ENCODE measurements at regions not wholly inside any gene's neighbourhood (a gene's known extent, or its start where the extent isn't known, plus 50 kb on each side); places are given as distances from the start of the nearest gene placed in this dataset.

DNA sequence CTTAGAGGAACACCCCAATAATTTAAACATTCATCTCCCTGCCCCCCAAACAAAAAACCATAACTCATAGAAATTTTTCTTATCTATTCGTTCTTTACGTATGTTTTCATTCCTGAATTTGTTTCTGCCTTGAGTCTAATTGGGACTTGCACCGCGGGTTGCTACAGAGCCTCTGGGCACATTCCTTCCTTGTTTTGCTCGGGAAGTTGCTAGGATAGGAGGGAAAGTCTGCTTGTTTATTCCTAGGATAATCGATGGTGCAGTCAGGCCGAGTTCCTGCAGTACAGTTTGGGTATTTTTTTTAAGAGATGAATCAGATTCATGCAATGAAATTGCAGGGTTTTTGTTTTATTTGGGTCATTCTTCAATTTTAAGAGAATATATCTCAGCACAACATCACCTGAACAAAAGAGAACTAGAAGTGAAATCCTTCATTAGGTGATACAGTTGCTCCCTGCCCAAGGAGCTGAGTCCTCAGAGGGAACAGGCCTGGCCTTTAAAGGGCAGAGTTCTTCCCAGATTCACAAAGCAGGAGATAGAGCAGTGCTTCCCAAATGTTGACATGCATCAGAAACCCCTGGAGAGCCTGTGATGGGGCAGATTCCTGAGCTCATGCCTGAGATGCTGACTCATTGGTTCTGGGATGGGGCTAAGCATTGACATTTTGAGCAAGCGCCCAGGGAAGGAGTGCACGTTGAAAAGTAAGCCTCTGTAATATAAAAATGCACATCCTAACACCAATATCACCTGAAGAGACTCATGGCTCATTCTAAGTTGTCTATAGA, 114.9 kb upstream of the FAM9B start:
- no peak for DNase-seq

DNA sequence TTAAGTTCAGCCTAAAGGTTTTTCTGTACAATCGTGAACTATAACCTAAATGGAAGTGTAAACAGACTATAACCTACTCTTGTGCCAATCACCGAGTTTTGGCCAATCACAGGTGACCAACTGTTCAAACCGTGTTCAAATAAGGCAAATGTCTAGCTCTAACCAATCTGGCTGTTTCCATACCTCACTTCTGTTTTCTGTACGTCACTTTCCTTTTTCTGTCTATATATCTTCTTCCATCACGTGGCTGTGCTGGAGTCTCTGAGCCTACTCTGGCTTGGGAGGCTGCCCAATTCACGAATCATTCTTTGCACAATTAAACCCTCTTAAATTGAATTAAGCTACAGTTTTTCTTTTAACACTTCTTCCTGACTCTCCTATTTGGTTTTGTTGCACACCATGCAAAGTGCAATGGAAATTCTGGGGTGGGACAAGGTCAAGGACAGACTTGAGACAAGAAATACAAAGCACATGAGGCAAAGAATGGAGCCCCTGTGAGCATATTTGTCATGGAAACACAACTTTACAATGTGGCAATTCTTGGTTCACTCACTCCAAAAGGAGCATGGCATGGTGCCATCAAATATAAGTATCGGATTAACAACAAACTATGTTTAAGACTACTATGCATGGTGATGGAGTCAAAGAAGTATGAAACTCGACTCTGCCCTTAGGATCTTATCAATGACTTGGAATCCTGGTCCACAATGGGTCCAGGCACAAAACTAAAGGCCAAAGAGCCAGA, 115.7 kb upstream of the FAM9B start:
- DNase-seq = no peak

DNA sequence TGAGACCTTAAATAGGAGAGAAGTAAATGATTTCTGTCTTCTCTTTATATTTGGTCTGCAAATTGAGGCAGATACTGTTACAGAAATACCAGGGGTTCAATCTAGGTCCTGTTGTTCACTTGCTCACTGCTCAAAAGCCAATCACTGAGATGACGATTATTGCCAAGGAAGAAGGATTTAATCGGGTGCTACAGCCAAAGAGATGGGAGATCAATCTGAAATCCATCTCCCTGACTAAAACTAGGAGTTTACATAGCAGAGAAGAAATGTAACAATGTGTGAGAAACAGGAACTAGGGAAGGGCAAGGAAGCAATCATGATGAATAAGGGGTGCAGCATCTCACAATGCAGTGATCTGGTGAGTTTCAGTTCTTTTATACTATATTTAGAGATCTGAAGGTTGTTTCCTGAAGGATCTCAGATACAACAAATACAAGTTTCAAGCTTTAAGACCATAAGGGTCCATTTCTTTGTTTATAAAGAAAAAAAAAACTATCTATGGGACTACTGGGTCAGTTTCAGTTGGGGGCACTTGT, 117.9 kb upstream of the FAM9B start:
- no peak for DNase-seq

DNA sequence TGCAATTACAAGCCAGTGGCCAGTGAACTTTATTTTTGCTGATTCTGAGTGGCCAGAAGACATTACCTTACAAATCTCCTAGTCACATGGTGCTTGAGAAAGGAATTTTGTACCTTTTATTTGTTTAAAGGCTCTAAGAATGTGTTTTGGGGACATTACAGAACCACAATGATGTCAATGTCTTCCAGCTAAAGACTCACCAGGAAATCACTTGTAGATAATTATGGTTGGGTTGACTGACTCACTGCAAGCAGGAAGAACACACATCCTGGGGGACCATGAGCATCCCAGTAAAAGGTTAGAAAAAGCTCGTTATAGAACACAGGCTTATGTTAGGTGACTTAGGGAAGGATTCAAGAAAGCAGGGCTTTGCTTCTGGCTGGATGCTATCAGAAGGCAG, 119.4 kb upstream of the FAM9B start:
- no peak for DNase-seq

DNA sequence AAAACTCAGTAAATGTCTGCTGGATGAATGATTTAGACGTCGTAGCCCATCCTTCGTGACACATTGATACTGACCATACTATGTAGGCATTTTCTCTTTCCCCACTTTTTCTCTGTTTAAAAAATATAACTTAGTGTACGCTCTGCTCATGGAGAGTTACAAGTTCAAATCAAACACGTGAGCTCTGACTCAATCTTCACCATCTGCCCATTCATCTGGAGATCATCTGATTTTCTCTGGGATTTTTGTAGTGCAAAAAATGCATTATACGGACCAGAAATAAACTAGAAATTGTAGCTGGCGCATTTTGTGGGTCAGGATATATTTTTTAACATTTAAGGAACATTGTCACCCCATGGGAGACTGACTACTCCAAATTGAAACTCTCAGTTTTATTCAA, 124.7 kb upstream of the FAM9B start:
- DNase-seq = no peak

DNA sequence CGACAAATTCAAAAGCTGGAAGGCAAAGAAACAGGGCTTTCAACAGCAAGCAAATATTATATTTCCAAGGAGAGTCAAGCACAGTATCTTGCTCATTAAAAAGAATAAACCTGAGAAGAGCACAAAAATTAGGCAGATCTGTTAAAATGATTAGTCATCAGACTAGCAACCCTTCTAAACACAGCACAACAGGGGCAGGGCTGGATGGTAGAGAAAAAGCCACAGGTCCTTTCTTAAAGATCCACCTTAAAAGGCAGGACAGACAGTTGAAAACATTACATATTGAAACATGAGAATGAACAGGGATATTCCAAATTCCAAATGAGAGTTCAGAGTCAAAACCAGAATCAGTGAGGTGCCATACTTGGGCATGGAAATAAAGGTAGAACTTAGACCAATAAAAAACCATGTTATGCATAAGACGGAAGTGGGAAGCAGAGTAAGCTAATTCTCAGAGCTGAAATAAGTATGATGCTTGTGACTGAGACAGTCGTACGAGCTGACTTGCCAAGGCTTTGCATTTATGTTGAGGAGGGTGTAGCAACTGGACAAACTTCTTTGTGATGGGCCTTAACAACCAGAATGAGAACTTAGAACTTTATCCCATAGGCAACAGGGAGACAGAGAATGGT, 126.9 kb upstream of the FAM9B start:
- DNase-seq = no peak

DNA sequence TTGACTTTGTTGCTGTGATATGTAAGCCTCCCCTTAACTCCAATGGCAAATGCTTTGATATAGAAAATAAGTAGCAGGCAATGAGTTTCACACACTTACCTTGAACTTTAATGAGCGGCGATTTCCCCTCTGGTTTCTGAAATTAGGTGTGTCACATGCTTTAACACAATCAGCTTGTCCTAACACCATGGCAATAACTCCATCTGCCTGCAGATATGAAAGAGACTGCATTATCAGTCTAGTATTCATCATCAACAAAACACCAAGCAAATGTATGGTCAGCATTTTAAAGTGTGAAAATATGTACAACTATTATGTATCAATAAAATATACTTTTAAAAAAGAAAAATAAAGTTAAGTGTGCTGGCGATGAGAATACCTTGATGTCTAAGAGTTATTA, 128.8 kb upstream of the FAM9B start:
- DNase-seq = no peak

DNA sequence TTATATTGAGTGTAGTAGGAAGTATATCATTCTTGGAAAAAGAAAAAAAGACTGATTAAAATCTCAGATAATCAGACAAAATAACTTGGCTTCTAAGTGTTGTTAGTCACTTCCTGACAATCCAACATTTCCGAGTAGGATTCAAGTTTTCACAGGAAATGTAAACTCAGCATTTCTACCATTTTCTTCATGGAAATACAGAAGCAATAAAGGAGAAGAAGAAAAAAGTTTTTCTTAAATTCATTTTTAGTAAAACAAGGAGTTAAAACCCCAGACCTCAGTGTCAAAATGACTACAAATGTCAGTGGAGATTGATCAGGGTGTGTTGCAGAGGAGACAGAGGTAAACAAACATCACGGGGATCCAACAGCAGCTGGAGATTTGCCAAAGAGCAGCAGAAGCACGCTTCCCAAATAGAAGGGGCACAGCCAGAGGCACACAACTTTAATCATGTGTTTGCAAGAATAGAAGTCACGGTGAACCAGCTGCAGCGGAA, 129.3 kb upstream of the FAM9B start:
- DNase-seq = no peak

DNA sequence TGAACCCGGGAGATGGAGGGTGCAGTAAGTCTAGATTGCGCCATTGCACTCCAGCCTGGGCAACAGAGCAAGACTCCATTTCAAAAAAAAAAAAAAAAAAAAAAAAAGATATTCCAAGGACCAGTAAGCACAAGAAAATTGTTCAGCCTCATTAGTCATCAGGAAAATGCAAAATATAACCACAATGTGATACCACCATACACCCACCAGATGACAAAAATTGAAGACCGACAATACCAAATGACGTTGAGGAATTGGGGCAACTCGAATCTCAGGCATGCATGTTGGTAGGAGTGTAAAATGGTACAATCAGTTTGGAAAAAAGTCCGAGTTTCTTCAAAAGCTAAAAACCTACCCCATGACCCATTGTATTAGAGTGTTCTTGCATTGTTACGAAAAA, 130.2 kb upstream of the FAM9B start:
- DNase-seq = no peak

DNA sequence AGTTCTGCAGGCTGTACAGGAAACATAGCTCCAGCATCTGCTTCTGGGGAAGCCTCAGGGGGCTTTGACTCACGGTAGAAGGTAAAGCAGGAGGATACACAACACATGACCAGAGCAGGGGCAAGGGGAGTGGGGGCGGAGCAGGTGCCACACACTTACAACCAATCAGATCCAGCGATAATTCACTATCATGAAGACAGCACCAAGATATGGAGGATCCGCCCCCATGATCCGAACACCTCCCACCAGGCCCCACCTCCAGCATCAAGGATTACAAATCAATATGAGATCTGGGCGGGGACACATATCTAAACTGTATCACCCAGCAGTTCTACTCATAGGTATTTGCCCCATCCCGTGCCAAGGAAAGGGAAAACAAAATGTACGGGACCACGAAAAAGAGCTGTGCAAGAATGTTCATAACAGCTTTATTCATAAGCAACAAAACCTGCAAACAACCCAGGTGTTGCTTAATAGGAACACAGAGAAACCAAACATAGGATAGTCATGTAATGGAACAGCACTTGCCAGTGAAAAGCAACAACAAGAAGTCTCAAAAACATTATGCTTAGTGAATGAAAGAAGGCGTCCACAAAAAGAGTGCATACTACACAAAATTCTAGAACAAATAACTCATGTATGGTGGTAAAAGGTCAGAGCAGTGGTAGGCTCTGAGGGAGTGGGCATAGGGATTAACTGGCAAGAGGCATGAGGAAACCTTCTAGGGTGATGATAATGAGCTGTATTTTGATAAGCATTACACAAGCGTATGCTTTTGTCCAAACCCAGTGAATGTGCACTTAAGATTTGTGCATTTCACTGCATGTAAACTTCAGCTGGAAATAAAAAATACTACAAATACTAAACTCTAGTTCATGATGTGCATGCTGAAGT, 130.9 kb upstream of the FAM9B start:
- no peak for DNase-seq

DNA sequence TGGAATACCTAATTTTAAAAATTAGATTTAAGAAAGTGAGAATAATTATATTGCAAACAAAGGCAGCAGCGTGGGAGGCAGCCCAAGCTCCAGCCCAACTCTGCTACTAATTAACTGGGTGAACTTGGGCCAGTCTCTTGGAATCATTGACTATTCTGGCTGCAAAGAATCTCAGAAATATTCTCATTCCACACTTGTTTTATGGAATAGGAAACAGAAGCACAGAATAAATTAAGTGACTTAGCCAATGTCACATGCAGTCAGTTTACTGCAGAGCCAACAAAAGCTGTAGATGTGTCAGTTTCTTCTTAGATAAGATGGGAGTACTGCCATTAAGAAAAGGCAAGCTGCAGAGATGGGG, 132.6 kb upstream of the FAM9B start:
- no peak for DNase-seq

DNA sequence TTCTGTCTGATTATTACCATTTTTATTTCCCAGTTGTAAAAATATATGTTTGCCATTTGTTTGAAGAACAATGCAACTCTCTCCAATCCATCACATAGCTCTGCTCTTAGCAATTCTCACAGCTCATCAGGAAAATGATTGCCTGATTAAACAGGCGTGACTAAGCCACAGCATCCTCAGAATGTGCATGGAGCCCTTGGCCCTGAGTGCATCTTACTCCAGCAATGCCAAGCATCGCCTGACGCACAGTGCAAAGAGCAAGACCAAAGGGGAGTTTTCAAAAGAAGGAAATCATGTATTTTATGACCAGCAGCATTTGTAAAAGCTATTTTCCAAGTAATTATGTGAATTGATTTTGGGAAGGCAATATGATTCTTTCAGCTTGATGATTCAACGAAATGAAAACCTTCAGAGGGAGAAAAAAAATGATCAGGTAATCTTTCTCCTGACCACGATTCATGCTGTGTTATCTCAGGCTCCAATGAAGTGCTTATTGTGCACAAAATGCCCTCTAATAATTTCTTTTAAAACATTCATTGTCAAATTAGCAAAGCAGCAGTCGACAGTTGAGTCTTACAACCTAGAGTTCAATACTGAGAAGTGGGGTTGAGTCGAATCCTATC, 138.0 kb upstream of the FAM9B start:
- DNase-seq = no peak

DNA sequence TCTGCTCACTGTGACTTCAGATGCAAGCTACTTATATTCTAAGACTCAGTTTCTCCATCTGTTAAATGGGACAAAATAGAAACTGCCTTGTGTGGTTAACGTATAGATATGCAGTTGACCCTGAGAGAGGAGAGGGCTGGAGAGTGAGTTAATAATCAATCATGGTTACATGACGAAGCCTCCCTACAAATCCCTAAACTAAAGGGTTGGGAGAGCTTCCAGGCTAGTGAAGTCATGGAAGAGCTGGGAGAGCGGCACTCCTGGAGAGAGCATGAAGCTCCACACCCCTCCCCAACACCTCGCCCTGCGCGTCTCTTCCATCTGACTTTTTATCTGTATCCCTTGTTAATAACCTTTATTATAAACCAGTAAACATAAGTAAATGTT, 138.5 kb upstream of the FAM9B start:
- DNase-seq = no peak

DNA sequence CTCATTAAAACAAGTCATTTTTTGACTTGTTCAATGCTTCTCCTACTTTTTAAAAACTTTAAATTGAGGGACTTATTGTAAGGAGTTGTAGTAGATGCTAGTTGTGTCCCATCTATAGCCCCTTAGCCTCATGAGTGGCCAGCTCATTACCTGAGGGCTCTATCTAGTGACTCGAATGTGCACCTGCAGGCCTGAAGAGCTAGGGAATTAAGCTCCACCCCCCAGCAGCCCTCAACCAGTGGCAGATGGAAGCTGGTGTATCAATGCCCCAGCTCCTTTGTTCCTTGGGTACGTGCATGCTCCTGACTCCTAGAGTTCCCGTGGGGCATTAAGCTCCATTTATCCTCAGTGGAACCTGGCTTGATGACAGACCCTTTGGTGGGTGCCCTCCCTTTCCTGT, 146.7 kb upstream of the FAM9B start:
- DNase-seq = no peak

DNA sequence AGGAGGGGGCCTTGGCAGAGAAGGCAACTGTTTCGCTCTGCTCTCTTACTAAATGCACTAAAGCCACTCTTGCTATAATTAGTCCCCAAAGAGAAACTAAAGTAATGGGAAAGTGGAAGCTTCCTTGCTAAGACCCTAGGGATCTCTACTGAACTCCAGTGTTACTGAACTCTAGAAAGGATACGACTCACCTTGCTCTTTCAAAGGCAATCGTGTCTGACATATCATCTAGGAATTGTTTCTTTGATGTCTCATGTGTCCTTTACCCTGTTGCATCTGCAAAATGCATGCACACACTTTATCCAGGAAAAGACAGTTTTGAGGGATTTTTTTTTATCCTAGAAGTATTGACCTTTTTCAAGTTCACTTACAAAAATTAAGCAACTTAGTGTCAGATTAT, 148.1 kb upstream of the FAM9B start:
- DNase-seq = no peak

DNA sequence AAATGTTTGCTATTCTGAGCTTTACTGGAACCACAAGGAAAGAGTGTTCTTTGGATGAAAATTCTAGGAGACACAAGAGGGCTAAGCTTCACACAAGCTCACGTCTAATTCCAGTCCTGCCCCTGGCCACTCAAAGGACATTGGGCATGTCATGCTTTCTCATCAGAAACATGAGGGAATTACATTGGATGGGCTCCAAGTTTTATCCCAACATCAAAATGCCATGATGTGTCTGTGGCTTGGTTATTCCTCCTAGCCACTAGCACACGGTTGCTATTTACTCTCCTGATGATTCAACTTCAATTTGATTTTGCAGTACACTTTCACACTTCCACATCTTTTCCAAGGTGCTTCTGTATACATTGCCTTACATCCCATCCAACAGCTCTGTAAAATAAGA, 149.6 kb upstream of the FAM9B start:
- DNase-seq = no peak

DNA sequence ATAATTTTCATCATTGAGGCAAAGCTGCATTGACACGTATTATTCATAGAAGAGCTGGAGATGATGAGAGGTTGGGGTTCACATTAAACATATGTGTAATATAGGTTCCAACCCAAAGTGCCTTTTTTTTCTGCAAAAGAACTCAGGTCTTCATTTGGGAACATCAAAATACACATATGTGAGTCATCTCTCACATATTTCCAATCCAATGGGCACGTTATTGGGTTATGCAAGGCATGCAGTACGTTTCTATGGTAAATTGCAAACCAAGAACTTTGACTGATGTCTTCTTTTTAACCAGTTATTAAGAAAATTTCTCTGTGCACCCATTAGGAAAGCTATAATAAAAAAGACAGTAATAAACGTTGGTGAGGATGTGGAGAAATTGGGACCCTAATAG, 150.3 kb upstream of the FAM9B start:
- DNase-seq = no peak

DNA sequence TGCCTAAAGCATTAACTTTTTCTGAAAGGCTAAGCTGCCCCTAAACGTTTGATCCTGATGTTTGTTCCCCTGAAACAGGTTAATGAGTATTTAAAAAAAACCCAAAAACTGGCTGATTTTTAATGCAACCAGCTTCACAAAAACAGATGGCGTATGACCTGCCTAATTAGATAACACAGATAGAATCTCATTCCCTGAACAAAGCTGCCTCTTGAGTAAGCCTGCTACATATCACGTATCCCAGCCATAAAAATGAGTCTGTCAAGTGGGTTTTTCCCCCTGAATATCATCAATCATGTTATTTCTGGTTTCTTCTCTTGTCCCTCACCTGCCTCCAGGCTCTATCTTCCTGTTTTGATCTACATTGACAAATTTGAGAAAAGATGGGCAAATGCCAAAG, 154.2 kb upstream of the FAM9B start:
- no peak for DNase-seq

DNA sequence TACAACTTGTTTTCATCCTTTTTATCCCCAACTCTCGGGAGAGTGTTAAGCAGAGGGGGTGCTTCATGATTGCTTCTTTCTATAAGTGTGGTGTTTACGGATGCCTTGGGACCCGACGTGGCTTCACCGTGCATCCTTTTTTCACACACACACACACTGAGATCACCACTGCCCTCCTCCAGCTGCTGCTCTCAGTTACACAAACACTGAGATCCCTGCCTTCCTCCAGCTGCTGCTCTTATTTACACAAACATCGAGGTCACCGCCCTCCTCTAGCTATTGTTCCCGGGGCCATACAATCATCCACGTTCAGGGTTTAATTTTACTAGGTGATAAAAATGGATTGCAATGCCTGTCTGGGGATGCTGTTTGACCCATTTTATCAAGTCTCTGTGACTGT, 155.4 kb upstream of the FAM9B start:
- DNase-seq = no peak

DNA sequence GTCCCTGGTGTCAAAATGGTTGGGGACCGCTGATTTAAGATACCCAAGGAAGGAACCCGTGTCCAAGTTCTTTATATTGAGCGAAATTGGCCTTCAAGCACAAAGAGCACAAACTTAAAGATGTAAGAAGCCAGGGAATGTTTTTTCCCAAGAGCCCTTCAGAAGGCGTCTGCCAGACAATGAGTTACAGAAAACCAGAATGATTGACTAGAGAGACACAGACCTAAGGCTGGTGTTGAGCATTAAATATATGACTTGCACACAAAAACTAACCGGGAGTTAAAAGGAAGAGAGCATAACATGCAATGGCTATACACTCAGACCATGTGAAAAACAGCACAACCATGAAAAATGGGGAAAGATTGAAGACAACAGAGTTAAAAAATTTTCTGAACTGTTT, 157.5 kb upstream of the FAM9B start:
- no peak for DNase-seq

DNA sequence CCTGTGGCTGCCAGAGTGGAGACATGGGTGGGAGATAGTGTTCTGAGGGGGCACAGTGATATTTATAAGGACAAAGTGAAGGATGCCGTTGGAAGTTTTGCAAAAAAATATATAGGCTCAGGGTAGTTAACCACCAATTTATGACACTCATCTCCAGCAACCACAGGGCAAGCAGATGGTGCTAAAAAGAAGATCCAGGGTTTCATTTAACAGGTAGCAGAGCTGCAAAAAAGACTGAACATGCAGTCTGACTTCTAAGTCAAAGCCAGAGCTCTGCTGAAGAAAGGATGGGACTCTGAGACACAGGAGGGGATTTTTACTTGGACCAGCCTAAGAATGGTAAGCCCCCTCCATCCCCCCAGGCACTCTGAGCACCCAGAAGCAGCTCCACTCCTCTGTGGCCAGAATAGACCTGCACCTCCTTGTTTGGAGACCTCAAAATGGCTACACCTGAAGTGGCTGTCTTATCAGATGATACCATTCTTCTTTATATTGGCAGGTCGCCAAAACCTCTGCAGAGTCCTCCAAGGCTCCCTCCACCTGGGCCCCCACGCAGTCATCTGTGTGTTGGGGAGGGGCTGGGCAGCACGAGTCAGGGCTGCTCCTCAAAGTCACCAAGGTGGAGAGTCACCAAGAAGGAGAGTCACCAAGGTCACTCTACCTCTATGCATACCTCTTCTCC, 161.4 kb upstream of the FAM9B start:
- DNase-seq = no peak
